WTC11 (cell line): ENCODE measurements at regions not wholly inside any gene's neighbourhood (a gene's known extent, or its start where the extent isn't known, plus 50 kb on each side); places are given as distances from the start of the nearest gene placed in this dataset.

Experiments used
- ATAC-seq: fragments of 200-7000 bp; cut with Tn5 transposase; 2 replicates; pipeline ENCODE4 v1.10.0; 2021; ENCODE audit warnings: mild to moderate bottlenecking, moderate library complexity
- CTCF ChIA-PET: fragments of 300-600 bp; sonication (Branson Sonifier 250); formaldehyde crosslinking; loops from one replicate; lab custom pipeline; 2021; ENCODE audit warnings: antibody characterized with exemption; lab: Charles Lee
- POLR2A ChIA-PET: fragments of 350-600 bp; sonication (Branson Sonifier 250); formaldehyde crosslinking; loops from one replicate; lab custom pipeline; 2021; ENCODE audit warnings: antibody characterized with exemption; lab: Charles Lee
- DNase-seq: peaks from one replicate; pipeline ENCODE4 v3.0.0; 2021; ENCODE audit warnings: low spot score
- H3K27ac Mint-ChIP-seq: 2 replicates; pipeline ENCODE4 v1.8.0; 2021; ENCODE audit warnings: mixed read lengths
- H3K27me3 Mint-ChIP-seq: 2 replicates; pipeline ENCODE4 v1.8.0; 2021; ENCODE audit warnings: low read depth, mild to moderate bottlenecking, moderate library complexity, mixed read lengths
- H3K36me3 Mint-ChIP-seq: 2 replicates; pipeline ENCODE4 v1.8.0; 2021; ENCODE audit warnings: mixed read lengths
- H3K4me1 Mint-ChIP-seq: 2 replicates; pipeline ENCODE4 v1.8.0; 2022; ENCODE audit warnings: mixed read lengths
- H3K4me3 Mint-ChIP-seq: 2 replicates; pipeline ENCODE4 v1.8.0; 2021; ENCODE audit warnings: mild to moderate bottlenecking, moderate library complexity, mixed read lengths
- H3K9me3 Mint-ChIP-seq: 2 replicates; pipeline ENCODE4 v1.8.0; 2021; ENCODE audit warnings: mixed read lengths
- ATF2 ChIP-seq: sonication (generic); formaldehyde crosslinking; IDR thresholded peaks from 2 replicates; pipeline ENCODE4 v1.8.1; 2022; ENCODE audit warnings: low read depth, missing genetic modification reagents, borderline replicate concordance
- CBFB ChIP-seq: sonication (generic); formaldehyde crosslinking; IDR thresholded peaks from 2 replicates; pipeline ENCODE4 v1.8.1; 2022; ENCODE audit warnings: mild to moderate bottlenecking, low read depth, missing genetic modification reagents
- FOXP1 ChIP-seq: sonication (generic); formaldehyde crosslinking; IDR thresholded peaks from 2 replicates; pipeline ENCODE4 v1.8.0; 2022; ENCODE audit warnings: missing genetic modification reagents, mild to moderate bottlenecking, moderate library complexity, borderline replicate concordance
- KAT7 ChIP-seq: sonication (generic); formaldehyde crosslinking; IDR thresholded peaks from 2 replicates; pipeline ENCODE4 v1.8.1; 2023; ENCODE audit warnings: missing genetic modification reagents, mild to moderate bottlenecking, borderline replicate concordance
- NR3C1 ChIP-seq: sonication (generic); formaldehyde crosslinking; conservative IDR thresholded peaks from 2 replicates; pipeline ENCODE4 v1.8.1; 2023; ENCODE audit warnings: low read depth, mild to moderate bottlenecking, missing genetic modification reagents
- PRRX2 ChIP-seq: fragments of 250-450 bp; sonication (Bioruptor Pico); IDR thresholded peaks from 2 replicates; pipeline ENCODE4 v1.8.0; 2021; ENCODE audit warnings: mild to moderate bottlenecking
- SMAD3 ChIP-seq: sonication (generic); formaldehyde crosslinking; IDR thresholded peaks from 2 replicates; pipeline ENCODE4 v1.8.0; 2022; ENCODE audit warnings: missing genetic modification reagents, mild to moderate bottlenecking, borderline replicate concordance
- SP1 ChIP-seq: sonication (generic); formaldehyde crosslinking; conservative IDR thresholded peaks from 2 replicates; pipeline ENCODE4 v1.8.1; 2022; ENCODE audit warnings: missing genetic modification reagents
- USF2 ChIP-seq: sonication (generic); formaldehyde crosslinking; IDR thresholded peaks from 2 replicates; pipeline ENCODE4 v1.8.1; 2023; ENCODE audit warnings: mild to moderate bottlenecking, missing genetic modification reagents, moderate library complexity
- ZNF219 ChIP-seq: sonication (generic); formaldehyde crosslinking; IDR thresholded peaks from 2 replicates; pipeline ENCODE4 v1.8.0; 2023; ENCODE audit warnings: missing genetic modification reagents, mild to moderate bottlenecking, borderline replicate concordance
- ZNF396 ChIP-seq: fragments of 250-450 bp; sonication (Bioruptor Pico); IDR thresholded peaks from 2 replicates; pipeline ENCODE4 v1.8.0; 2021; ENCODE audit warnings: mild to moderate bottlenecking, moderate library complexity, borderline replicate concordance
- TF ChIP-seq, protein P1 (sequence below): sonication (generic); formaldehyde crosslinking; IDR thresholded peaks from 2 replicates; pipeline ENCODE4 v1.8.1; 2023; ENCODE audit warnings: mild to moderate bottlenecking, missing genetic modification reagents, borderline replicate concordance
- TF ChIP-seq, protein P2 (sequence below): sonication (generic); formaldehyde crosslinking; IDR thresholded peaks from 2 replicates; pipeline ENCODE4 v1.8.0; 2022; ENCODE audit warnings: mild to moderate bottlenecking, missing genetic modification reagents

DNA sequence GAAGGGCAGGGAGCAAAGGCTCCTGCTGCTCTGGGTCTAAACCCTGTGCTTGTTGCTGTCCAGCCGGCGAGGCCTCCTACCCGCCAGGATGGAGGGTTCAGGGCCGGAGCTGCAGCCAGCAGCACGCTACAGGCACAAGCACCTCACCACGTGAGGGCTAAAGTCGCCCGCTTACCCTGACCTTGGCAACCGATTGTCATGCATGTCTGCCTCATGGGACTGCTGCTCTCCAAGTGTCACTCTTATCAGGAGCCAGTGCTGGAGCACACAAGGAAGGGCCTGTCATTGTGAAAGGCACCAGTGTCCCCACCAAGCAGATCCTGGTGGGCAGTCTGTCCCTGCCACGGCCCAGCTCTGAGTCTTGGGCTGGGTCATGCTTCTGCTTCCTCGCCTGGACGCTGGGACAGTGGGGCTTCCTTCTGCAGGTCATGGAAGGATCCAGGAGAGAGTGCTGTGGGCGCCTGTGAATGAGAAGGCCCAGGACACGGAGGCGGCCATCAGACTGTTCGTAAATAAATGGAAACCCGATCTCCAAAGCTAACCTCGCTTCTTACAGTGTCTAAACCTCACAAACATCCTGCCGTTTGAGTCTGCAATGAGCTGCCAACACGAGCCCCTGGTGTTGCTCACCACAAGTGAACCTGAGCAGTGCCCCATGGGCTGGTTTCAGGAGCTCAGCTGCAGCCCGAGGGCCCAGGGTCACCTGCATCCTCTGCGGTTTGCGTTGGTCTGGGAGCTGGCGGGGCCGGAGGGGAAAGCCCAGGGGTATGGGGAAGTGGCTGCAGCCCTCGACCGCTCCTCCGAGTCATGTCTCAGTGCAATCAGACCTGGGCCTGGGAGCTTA is 58.2 kb upstream of the RXRA start:
- TF ChIP-seq, protein P1, sequence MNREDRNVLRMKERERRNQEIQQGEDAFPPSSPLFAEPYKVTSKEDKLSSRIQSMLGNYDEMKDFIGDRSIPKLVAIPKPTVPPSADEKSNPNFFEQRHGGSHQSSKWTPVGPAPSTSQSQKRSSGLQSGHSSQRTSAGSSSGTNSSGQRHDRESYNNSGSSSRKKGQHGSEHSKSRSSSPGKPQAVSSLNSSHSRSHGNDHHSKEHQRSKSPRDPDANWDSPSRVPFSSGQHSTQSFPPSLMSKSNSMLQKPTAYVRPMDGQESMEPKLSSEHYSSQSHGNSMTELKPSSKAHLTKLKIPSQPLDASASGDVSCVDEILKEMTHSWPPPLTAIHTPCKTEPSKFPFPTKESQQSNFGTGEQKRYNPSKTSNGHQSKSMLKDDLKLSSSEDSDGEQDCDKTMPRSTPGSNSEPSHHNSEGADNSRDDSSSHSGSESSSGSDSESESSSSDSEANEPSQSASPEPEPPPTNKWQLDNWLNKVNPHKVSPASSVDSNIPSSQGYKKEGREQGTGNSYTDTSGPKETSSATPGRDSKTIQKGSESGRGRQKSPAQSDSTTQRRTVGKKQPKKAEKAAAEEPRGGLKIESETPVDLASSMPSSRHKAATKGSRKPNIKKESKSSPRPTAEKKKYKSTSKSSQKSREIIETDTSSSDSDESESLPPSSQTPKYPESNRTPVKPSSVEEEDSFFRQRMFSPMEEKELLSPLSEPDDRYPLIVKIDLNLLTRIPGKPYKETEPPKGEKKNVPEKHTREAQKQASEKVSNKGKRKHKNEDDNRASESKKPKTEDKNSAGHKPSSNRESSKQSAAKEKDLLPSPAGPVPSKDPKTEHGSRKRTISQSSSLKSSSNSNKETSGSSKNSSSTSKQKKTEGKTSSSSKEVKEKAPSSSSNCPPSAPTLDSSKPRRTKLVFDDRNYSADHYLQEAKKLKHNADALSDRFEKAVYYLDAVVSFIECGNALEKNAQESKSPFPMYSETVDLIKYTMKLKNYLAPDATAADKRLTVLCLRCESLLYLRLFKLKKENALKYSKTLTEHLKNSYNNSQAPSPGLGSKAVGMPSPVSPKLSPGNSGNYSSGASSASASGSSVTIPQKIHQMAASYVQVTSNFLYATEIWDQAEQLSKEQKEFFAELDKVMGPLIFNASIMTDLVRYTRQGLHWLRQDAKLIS (CRISPR knock-in tag): no peak
- TF ChIP-seq KAT7 (CRISPR knock-in tag): no peak
- TF ChIP-seq SMAD3 (CRISPR knock-in tag): no peak
- Mint-ChIP-seq H3K9me3 (peaks cover 5% of the 10 kb centered on the region), H3K4me1 (peaks cover 14% of the 10 kb centered on the region), H3K27me3 (no peaks in the 10 kb centered on the region; the same call in 1 of the 2 replicates), H3K4me3 (no peak overlapping the region), H3K27ac (no peak overlapping the region; the same call in 1 of the 2 replicates), H3K36me3 (no peaks in the 10 kb centered on the region)
- DNase-seq (no peak), ATAC-seq (no peak)
- ChIA-PET POLR2A (no interaction called here), CTCF (interaction anchor here (0.8 to 2.3 kb wide), 10 partner anchors 7 to 182 kb away, joined by 3 to 6 read pairs (median 4); no protein-coding TSS in a partner anchor)

GRCh38 chr9:134268747-134269146 is 57.5 kb upstream of the RXRA start:
- no peak overlapping the region for H3K4me3 Mint-ChIP-seq
- no peak overlapping the region; the same call in 1 of the 2 replicates for H3K27ac Mint-ChIP-seq
- no peak for DNase-seq
- ChIA-PET CTCF (interaction anchor here (0.8 to 2.3 kb wide), 8 partner anchors 8 to 181 kb away, joined by 3 to 6 read pairs (median 4); no protein-coding TSS in a partner anchor), POLR2A (no interaction called here)
- H3K36me3 Mint-ChIP-seq: no peaks in the 10 kb centered on the region
- H3K4me1 Mint-ChIP-seq: peaks cover 18% of the 10 kb centered on the region
- ATAC-seq: no peak
- H3K9me3 Mint-ChIP-seq: peaks cover 5% of the 10 kb centered on the region
- TF ChIP-seq, protein P2, sequence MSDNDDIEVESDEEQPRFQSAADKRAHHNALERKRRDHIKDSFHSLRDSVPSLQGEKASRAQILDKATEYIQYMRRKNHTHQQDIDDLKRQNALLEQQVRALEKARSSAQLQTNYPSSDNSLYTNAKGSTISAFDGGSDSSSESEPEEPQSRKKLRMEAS (CRISPR knock-in tag): no peak
- TF ChIP-seq ZNF396 (no peak), ZNF219 (CRISPR knock-in tag) (no peak), USF2 (CRISPR knock-in tag) (no peak), ATF2 (CRISPR knock-in tag) (no peak), SP1 (CRISPR knock-in tag) (no peak), CBFB (no peak), FOXP1 (CRISPR knock-in tag) (no peak), NR3C1 (CRISPR knock-in tag) (no peak), PRRX2 (no peak)
- TF ChIP-seq, protein P1 (CRISPR knock-in tag): no peak
- H3K27me3 Mint-ChIP-seq: no peaks in the 10 kb centered on the region; the same call in 1 of the 2 replicates
